22Rv1 (cell line): ENCODE measurements at regions not wholly inside any gene's neighbourhood (a gene's known extent, or its start where the extent isn't known, plus 50 kb on each side); places are given as distances from the start of the nearest gene placed in this dataset.

Experiments used
- CTCF ChIP-seq: fragments of 450-650 bp; IDR thresholded peaks from 2 replicates; pipeline ENCODE4 v1.5.1; 2017; ENCODE audit warnings: mild to moderate bottlenecking
- ZFX ChIP-seq: fragments of 450-650 bp; IDR thresholded peaks from 2 replicates; pipeline ENCODE4 v1.6.1; 2017; ENCODE audit warnings: antibody characterized with exemption, borderline replicate concordance

- TF ChIP-seq CTCF (no peak), ZFX (no peak)
These were observed 113.6 kb upstream of the PPM1J start for GRCh38 chr1:112828716-112829115.
